Stimulated activated naive B cell treated with anti-CD40 and anti-IgM and Interleukin-4, amounts not matched to agents 10 μg/mL and 1 μg/mL and 100 μg/mL, for 72 hours (primary cell): ENCODE measurements at regions not wholly inside any gene's neighbourhood (a gene's known extent, or its start where the extent isn't known, plus 50 kb on each side); places are given as distances from the start of the nearest gene placed in this dataset.

Source experiments
- ATAC-seq, 2 donors: fragments of 150-1000 bp; cut with Tn5 transposase; replicated peaks; 2 replicates each; pipeline ENCODE4 v1.10.0; 2021; ENCODE audit warnings: moderate library complexity in 1 of 2
- DNase-seq: peaks from one replicate; pipeline ENCODE4 v3.0.0; 2021
- H3K27ac Mint-ChIP-seq: one replicate; pipeline ENCODE4 v1.8.0; 2022; ENCODE audit warnings: mild to moderate bottlenecking, mixed read lengths
- H3K27me3 Mint-ChIP-seq, 2 donors: one replicate each; pipeline ENCODE4 v1.8.0; 2022; ENCODE audit warnings: mixed read lengths in 2 of 2
- H3K36me3 Mint-ChIP-seq, 2 donors: one replicate each; pipeline ENCODE4 v1.8.0; 2022; ENCODE audit warnings: mixed read lengths in 2 of 2, mild to moderate bottlenecking in 1 of 2
- H3K4me1 Mint-ChIP-seq, 2 donors: one replicate each; pipeline ENCODE4 v1.8.0; 2022; ENCODE audit warnings: mixed read lengths in 2 of 2, mild to moderate bottlenecking in 1 of 2
- H3K4me3 Mint-ChIP-seq, 2 donors: one replicate each; pipeline ENCODE4 v1.8.0; 2022; ENCODE audit warnings: mild to moderate bottlenecking in 2 of 2, mixed read lengths in 2 of 2, moderate library complexity in 1 of 2
- H3K9me3 Mint-ChIP-seq, 2 donors: one replicate each; pipeline ENCODE4 v1.8.0; 2022; ENCODE audit warnings: mixed read lengths in 2 of 2, mild to moderate bottlenecking in 1 of 2

DNA sequence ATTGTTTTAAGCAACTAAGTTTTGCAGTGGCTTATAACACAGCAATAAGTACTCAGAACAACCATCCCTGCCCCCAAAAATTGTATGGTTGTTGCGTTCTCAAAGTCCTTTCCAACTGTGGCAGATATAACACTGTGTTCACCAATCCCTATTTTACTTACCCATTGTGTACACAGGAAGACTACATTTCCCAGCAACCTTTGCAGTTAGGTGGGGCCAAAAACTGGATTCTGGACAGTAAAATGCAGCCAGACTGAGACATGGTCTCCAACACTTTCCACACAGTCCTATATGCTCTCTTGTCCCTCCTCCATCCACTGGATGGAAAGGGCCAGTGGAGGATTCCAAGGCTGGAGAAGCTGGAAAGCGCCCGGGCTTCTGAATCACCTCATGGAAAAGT is 523.6 kb downstream of the BCOR start:
- ATAC-seq = no peak
- no peak for DNase-seq
- Mint-ChIP-seq H3K9me3 (no peaks in the 10 kb centered on the region), H3K27me3 (peaks cover 0 to 18% of the 10 kb centered on the region in 2 donors), H3K36me3 (no peaks in the 10 kb centered on the region), H3K27ac (no peak overlapping the region), H3K4me1 (peaks cover 11 to 30% of the 10 kb centered on the region in 2 donors), H3K4me3 (no peak overlapping the region)

DNA sequence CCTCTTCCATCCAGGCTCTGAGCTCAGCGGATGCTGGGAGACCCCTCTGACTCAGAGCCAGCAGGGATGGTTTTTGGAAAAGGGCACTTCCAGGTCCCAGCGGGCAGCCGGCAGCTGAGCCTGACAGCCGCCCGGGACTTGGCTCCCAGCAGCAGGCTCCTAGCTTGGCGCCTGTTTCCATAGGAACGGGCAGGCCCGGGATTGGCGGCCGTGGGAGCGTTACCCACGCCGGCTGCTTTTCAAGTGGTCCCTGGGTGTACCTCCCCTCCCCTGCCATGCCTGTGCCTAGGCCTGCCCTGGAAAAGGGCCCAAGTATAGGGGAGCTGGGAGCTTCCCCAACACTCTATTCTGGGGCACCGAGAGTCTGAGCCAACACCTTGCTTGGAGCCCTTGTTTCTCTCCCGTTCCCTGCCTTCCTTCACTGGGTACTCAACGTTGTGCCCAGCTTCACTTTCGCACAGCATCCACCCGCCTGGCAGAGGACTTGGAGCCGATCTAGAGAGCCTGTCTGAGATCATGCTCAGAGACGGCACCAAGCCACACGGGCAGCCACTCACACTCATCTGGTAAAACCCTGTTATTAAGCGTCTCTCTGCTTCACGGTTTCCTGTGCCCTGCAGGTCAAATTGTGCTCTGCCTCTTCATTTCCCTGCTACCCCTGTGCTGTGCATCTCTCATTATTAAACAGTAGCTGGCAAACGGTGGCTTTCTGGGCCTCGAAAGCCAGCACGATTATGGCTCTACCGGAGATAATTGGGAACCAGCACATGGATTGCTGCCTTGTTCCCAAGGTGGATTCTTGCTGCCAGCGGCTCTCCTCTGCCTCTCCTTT is 521.5 kb downstream of the BCOR start:
- Mint-ChIP-seq H3K27me3 (peaks cover 5 to 17% of the 10 kb centered on the region in 2 donors), H3K4me1 (peaks cover 14 to 30% of the 10 kb centered on the region in 2 donors), H3K4me3 (no peak overlapping the region), H3K27ac (no peak overlapping the region), H3K9me3 (no peaks in the 10 kb centered on the region), H3K36me3 (no peaks in the 10 kb centered on the region)
- no peak for DNase-seq
- no peak for ATAC-seq

DNA sequence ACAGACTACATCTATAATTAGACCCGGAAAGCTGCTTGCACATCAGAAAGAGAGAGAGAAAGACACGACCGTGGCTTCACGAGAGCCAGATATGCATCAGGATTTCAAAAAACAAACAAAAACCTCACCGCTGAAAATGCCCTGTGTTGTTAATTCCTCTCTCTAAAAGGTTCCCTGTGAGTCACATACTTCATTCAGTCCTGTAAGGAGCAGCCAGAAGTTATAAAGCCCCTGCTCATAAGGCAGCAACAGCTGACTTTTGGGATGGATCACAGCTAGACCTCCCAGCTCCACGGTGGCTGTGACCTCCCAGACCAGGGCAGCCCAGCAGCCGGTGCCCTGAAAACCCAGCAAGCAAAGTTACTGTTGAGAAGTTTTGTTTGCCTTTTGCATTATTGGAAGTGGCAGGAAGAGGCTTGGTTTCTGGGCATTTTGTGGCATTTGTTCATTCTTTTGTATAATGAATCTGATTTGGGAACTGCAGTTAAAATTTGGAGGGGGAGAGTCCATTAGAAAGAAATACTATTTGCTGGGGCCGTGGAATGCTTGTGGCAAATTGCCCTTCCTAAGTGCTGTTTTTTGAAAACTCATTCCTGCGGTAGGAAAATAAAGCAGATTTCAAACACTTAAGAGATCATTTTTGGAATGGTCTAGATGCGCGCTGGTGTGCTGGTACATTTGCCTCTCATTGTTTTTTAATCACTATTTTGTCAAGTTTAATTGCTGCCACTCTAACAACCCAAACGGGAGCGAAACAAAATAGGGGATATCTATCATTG is 520.4 kb downstream of the BCOR start:
- no peak for ATAC-seq
- H3K9me3 Mint-ChIP-seq = no peaks in the 10 kb centered on the region
- no peaks in the 10 kb centered on the region for H3K36me3 Mint-ChIP-seq
- H3K27me3 Mint-ChIP-seq = peaks cover 5 to 22% of the 10 kb centered on the region in 2 donors
- H3K27ac Mint-ChIP-seq = peak overlapping the region; percentile 75
- H3K4me1 Mint-ChIP-seq = peaks cover 15 to 30% of the 10 kb centered on the region in 2 donors
- no peak overlapping the region for H3K4me3 Mint-ChIP-seq
- no peak for DNase-seq

DNA sequence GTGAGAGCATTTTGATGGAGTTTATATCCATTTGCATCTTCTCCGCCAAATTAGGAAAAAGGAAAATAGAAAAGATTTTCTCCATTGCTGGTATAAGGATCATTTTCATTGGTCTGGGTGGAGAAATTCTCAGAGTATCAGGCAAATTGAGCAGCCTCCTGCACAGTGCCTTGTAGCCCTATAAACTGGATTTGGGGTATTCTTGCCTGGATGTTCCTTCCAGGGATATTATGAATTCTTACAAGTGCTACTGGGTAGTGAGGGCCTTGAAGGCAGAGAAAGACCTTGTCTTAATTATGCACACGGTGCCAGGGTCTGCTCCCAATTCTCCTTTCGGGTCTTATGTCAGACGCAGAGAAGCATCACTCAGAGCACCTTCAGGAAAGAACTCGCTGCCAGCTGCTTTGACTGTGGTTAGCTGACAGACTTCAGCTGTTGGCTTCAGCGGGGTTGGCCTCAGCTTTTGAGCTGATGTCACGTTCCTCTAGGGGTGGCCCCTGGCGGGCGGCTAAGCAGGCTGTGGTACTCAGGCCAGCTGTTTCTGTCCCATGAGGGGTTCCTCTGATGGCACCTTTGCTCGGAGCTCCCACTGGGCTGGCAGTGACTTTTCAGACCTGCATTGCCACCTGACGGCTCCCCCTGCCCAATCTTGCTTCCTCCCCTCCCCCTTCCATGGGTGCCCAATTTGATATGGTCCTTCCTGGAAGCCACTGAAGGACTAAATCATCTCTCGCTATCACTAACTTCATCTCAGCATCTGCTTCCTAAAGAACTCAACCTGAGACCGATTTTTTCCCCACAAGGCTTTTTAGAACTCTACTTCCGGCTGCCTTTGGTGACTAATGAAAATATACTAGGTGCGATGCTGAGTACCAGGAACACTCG is 519.5 kb downstream of the BCOR start:
- Mint-ChIP-seq H3K4me1 (peaks cover 15 to 30% of the 10 kb centered on the region in 2 donors), H3K36me3 (no peaks in the 10 kb centered on the region), H3K27me3 (peaks cover 5 to 23% of the 10 kb centered on the region in 2 donors), H3K9me3 (no peaks in the 10 kb centered on the region), H3K4me3 (peak overlapping the region; percentile 33), H3K27ac (peak overlapping the region; percentile 90)
- ATAC-seq = peak; percentile 97 to 99
- DNase-seq = peak; percentile 75

DNA sequence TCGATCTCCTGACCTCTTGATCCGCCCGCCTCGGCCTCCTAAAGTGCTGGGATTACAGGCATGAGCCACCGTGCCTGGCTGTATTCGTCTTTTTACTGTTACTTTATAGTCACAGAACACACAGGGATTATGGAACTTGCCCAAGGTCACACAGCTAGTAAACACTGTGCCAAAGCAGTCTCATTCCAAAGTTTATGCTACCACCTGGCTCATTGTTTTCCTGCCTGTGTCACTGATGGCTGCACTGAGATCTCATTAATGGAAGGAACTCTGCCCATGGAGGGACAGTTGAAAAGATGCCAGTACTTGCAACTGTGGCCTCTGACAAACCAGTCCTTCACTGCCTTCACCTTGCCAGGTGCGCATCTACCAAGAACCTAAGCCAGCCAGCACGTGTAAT is 517.7 kb downstream of the BCOR start:
- Mint-ChIP-seq H3K36me3 (no peaks in the 10 kb centered on the region), H3K4me3 (no peak overlapping the region), H3K27me3 (peaks cover 5 to 23% of the 10 kb centered on the region in 2 donors), H3K27ac (no peak overlapping the region), H3K9me3 (no peaks in the 10 kb centered on the region), H3K4me1 (peaks cover 15 to 30% of the 10 kb centered on the region in 2 donors)
- ATAC-seq (no peak), DNase-seq (no peak)

DNA sequence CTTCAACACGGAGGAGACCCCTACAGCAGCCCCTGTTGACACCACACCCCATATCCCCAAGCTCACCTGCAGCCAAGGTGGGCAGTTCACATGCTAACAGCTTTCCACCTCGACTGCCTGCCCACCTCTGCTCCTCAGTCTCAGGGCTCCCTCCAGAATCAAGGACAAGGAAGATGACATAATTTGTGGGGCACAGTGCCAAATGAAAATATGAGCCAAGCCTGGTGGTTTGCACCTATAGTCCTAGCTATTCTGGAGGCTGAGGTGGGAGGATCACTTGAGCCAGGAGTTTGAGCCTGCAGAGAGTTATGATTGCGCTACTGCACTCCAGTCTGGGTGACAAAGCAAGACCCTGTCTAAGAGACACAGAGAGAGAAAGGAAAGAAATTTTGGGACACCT is 516.3 kb downstream of the BCOR start:
- Mint-ChIP-seq H3K4me1 (peaks cover 12 to 23% of the 10 kb centered on the region in 2 donors), H3K4me3 (no peak overlapping the region), H3K27ac (no peak overlapping the region), H3K36me3 (no peaks in the 10 kb centered on the region), H3K27me3 (peaks cover 5 to 21% of the 10 kb centered on the region in 2 donors), H3K9me3 (no peaks in the 10 kb centered on the region)
- DNase-seq = no peak
- no peak for ATAC-seq

DNA sequence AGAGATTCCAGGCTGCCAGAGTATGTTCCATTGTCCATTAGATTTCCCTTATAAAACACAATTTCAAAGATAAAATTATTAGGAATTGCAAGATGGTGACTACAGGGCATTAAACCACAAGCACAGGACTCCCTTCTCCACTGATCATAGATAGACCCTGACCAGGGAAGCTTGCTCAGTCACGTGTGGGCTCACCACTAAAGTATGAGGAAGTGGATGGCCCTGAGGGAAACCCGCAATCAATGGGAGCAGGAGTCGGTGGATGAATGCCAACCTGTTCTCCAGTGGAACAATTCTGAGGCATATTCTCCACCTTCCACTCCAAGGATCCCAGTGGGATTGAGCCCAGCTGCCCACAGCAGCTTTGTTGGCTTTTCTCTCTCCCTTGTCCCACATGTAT is 515.7 kb downstream of the BCOR start:
- H3K36me3 Mint-ChIP-seq = no peaks in the 10 kb centered on the region
- no peaks in the 10 kb centered on the region for H3K9me3 Mint-ChIP-seq
- peaks cover 12 to 23% of the 10 kb centered on the region in 2 donors for H3K4me1 Mint-ChIP-seq
- no peak overlapping the region for H3K27ac Mint-ChIP-seq
- DNase-seq (no peak), ATAC-seq (no peak)
- no peak overlapping the region for H3K4me3 Mint-ChIP-seq
- H3K27me3 Mint-ChIP-seq = peaks cover 5 to 19% of the 10 kb centered on the region in 2 donors

DNA sequence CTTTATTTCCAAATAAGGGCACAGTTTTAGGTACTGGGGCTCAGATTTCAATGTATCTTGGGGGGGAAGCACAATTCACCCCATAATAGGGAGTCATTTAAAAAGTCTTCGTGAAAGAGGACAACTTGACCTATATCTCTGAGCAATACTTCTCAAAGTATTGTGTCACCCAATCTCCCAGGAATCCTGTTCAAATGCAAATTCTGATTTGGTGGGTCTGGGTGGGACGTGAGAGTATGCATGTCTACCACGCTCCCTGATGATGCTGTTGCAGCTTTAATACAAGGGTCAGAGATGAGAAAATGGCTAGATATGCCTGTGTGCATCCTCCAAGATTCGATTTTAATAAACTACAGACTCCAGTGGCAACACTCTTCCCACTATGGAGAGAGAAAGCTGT is 514.8 kb downstream of the BCOR start:
- Mint-ChIP-seq H3K4me3 (no peak overlapping the region), H3K27ac (no peak overlapping the region), H3K9me3 (no peaks in the 10 kb centered on the region)

DNA sequence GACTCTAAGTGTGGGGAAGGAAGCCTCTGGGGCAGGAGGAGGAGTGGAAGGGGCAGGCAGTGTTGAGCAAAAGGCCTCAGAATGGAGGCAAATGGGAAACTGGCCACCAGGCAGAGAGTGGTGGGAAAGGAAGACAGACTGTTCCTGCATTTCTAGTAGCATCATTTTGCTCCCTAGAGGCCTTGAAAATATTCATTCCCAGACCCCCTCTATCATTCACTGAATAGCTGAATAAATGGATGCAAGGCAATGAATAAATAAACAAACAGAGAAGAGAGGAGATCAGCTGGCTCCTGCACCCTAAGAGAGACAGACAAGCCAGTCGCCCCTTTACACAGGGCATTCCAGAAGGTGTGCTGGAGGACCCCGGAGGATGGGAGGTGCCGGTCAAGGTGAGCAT is 511.9 kb downstream of the BCOR start:
- Mint-ChIP-seq H3K27ac (no peak overlapping the region), H3K9me3 (no peaks in the 10 kb centered on the region), H3K36me3 (no peaks in the 10 kb centered on the region), H3K27me3 (peaks cover 3 to 11% of the 10 kb centered on the region in 2 donors), H3K4me3 (no peak overlapping the region), H3K4me1 (peaks cover 2% of the 10 kb centered on the region in 2 donors)
- DNase-seq (no peak), ATAC-seq (no peak)

More for the DNA sequence above, 514.8 kb downstream of the BCOR start:
- peaks cover 5 to 14% of the 10 kb centered on the region in 2 donors for H3K27me3 Mint-ChIP-seq
- H3K4me1 Mint-ChIP-seq = peaks cover 9 to 14% of the 10 kb centered on the region in 2 donors
- no peaks in the 10 kb centered on the region for H3K36me3 Mint-ChIP-seq
- ATAC-seq (no peak), DNase-seq (no peak)

DNA sequence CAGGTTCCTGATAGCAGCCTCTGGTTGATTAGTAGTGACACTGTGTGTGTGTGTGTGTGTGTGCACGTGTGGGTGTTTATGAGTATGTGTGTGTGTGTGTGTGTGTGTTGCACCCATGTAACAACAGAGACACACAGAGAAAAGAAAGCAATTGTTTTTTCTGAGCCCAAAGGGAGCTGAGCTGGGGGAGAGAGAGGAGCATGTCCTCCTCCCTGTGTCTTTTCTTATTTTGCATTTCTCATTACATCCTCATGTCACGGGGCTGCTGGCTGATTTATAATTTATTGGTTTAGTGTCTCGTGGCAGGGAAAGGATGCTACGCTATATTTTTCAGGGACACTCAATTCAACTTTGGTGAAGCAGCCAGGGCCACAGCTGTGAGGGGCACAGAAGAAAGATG is 511.4 kb downstream of the BCOR start:
- Mint-ChIP-seq H3K4me3 (no peak overlapping the region), H3K4me1 (peaks cover 0 to 2% of the 10 kb centered on the region in 2 donors), H3K36me3 (no peaks in the 10 kb centered on the region), H3K9me3 (no peaks in the 10 kb centered on the region), H3K27ac (no peak overlapping the region), H3K27me3 (peaks cover 0 to 6% of the 10 kb centered on the region in 2 donors)
- no peak for ATAC-seq
- DNase-seq = no peak

DNA sequence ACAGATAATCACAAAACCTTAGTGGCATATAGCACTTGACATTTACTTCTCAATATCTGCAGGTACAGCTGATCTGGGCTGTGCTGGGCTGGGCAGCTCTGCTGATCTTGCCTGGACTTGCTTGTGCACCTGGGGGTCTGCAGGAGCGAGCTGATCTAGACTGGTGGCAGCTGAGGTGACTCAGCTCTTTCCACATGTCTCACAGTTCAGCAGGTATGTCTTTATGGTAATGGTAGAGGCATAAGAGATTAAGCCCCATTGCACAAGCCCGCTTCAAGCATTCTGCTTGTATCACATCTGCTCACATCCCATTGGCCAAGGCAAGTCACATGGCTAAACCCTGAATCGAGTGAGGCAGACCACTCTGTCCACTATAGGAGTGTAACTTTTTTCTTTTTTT is 506.7 kb downstream of the BCOR start:
- Mint-ChIP-seq H3K4me3 (no peak overlapping the region), H3K4me1 (no peaks in the 10 kb centered on the region), H3K36me3 (no peaks in the 10 kb centered on the region), H3K9me3 (no peaks in the 10 kb centered on the region), H3K27me3 (no peaks in the 10 kb centered on the region), H3K27ac (no peak overlapping the region)
- no peak for ATAC-seq
- no peak for DNase-seq

DNA sequence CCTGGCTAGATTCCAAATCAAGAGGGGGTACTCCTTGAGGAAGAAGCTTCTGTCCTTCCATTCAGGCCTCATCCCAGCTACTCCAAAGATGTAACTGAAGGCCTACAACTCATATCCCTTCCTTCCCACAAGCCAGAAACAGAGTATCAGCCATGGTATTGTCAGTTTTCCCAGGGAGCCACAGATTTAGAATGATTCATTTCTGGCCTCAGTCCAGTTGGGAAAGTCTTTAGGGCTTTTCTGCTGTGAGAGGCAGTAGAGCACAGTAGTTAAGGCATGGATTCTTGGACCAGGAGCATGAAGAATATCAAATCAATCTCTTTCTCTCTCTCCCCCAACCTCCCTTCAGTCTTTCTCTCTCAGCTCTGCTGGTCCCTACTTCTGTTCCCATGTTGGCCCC is 505.0 kb downstream of the BCOR start:
- no peaks in the 10 kb centered on the region for H3K4me1 Mint-ChIP-seq
- H3K9me3 Mint-ChIP-seq = no peaks in the 10 kb centered on the region
- DNase-seq (no peak), ATAC-seq (no peak)
- no peaks in the 10 kb centered on the region for H3K36me3 Mint-ChIP-seq
- no peak overlapping the region for H3K27ac Mint-ChIP-seq
- no peak overlapping the region for H3K4me3 Mint-ChIP-seq
- H3K27me3 Mint-ChIP-seq = no peaks in the 10 kb centered on the region

DNA sequence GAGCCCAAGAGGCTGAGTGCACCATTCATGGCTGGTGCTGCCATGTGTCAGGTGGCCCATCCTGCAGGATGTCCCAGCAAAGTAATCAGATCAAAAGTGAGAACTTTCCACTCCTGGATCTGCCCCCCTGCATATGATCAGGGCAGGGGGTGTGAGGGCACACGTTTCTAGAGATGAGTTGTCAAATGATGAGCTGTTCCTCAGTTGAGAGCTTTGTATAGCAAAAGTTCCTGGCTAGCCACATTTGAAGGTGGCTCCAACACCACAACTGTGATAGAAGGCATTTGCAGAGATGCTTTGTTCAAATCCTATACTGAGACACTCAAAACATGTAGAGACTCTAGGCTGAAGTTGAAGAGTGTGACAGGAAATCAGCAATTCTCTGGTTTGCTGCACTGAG is 501.8 kb downstream of the BCOR start:
- Mint-ChIP-seq H3K4me3 (no peak overlapping the region), H3K36me3 (no peaks in the 10 kb centered on the region), H3K9me3 (no peaks in the 10 kb centered on the region), H3K27ac (no peak overlapping the region), H3K4me1 (no peaks in the 10 kb centered on the region), H3K27me3 (peaks cover 0 to 7% of the 10 kb centered on the region in 2 donors)
- DNase-seq = no peak
- ATAC-seq = no peak

DNA sequence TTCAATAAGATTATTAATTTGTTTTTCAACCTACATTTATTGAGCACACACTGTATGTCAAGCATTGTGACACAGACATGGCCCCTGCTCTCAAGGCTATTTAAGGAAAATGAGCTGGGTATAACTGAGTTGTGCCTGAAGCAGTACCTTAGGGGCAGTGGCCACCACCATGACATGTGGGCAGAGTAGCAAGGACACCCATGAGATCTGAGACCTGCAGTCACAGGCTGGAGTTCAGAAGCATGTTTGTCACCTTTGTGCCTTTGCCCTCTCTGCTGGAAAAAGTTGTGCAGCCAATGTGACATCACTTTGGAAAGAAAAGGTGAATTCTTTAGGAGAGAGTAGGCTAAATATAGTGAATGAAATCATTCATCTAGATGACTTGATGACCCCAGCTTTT is 501.3 kb downstream of the BCOR start:
- Mint-ChIP-seq H3K36me3 (no peaks in the 10 kb centered on the region), H3K27ac (no peak overlapping the region), H3K27me3 (peaks cover 0 to 8% of the 10 kb centered on the region in 2 donors), H3K4me3 (no peak overlapping the region), H3K4me1 (no peaks in the 10 kb centered on the region), H3K9me3 (no peaks in the 10 kb centered on the region)
- no peak for DNase-seq
- ATAC-seq = no peak
